Loucy (cell line): ENCODE measurements at regions not wholly inside any gene's neighbourhood (a gene's known extent, or its start where the extent isn't known, plus 50 kb on each side); places are given as distances from the start of the nearest gene placed in this dataset.

Experiments used
- EZH2phosphoT487 ChIP-seq: fragments of 200-600 bp; IDR thresholded peaks from 2 replicates; pipeline ENCODE4 v1.6.1; 2018; ENCODE audit warnings: antibody characterized with exemption, mild to moderate bottlenecking, moderate library complexity, borderline replicate concordance
- TF ChIP-seq, protein P1 (sequence below): fragments of 200-600 bp; sonication (generic); conservative IDR thresholded peaks from 2 replicates; pipeline ENCODE4 v1.5.1; 2014; ENCODE audit warnings: mild to moderate bottlenecking, antibody characterized with exemption, low read length

DNA sequence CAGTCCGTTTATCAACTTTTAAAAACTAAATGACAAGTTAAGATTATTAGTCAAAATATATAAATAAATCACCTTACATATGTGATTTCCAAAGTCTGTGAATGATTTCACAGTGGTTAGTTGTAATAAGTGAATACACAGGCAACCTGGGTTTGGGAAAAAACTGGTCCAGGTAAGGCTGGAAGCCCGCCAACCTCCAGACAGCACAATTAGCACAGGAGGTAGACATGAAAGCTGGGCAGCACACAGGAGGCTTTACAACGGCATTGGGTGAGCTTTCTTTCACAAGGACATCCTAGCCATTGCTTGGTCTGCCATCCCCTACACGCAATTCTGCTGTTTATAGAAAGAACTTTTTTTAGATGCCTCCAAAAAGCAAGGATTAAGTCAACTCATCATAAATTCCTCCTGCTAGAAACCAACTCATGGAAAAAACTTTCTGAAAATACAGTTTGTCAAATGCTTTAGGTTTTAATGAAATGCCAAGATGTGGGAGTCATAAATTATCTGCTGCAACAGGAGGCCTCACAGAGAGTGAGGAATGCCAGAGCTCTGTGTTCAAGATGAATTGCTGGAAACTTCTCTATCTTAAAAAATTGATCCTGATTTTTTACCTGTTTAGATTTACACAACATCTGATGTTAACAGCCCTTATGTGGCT lies 346.8 kb upstream of the NFE2L3 start:
- TF ChIP-seq, protein P1, sequence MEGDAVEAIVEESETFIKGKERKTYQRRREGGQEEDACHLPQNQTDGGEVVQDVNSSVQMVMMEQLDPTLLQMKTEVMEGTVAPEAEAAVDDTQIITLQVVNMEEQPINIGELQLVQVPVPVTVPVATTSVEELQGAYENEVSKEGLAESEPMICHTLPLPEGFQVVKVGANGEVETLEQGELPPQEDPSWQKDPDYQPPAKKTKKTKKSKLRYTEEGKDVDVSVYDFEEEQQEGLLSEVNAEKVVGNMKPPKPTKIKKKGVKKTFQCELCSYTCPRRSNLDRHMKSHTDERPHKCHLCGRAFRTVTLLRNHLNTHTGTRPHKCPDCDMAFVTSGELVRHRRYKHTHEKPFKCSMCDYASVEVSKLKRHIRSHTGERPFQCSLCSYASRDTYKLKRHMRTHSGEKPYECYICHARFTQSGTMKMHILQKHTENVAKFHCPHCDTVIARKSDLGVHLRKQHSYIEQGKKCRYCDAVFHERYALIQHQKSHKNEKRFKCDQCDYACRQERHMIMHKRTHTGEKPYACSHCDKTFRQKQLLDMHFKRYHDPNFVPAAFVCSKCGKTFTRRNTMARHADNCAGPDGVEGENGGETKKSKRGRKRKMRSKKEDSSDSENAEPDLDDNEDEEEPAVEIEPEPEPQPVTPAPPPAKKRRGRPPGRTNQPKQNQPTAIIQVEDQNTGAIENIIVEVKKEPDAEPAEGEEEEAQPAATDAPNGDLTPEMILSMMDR: no peak
- TF ChIP-seq EZH2phosphoT487: no peak
